ENCODE measurements at regions not wholly inside any gene's neighbourhood (a gene's known extent, or its start where the extent isn't known, plus 50 kb on each side); places are given as distances from the start of the nearest gene placed in this dataset.

DNA sequence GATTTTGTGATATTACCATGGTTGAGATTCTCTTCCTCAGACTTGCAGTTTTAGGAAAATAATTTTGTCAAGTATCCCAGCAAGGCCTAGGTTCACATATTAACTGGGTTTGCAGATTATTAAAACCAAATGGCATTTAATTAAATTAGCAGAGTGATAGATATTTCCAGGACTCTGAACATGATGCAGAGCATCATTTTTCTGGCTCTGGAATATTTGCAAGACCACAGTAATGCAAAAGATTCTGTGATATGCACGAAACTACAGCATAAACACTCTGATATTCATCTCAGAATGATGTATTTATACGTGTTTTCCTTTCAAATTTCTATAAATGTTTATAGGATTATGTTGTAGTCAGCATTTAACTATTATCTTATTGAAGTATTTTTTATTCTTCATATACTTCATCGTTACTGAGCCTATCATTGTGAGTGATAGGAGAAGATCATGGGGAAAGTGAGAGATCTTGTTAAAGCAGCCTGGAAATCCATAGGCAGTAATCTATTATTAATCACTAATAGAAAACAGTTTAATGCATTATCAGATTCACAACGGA is 1245.6 kb downstream of the OTOL1 start:
- ChIA-PET CTCF (no interaction called here), POLR2A (no interaction called here)
- TF ChIP-seq, protein P1, sequence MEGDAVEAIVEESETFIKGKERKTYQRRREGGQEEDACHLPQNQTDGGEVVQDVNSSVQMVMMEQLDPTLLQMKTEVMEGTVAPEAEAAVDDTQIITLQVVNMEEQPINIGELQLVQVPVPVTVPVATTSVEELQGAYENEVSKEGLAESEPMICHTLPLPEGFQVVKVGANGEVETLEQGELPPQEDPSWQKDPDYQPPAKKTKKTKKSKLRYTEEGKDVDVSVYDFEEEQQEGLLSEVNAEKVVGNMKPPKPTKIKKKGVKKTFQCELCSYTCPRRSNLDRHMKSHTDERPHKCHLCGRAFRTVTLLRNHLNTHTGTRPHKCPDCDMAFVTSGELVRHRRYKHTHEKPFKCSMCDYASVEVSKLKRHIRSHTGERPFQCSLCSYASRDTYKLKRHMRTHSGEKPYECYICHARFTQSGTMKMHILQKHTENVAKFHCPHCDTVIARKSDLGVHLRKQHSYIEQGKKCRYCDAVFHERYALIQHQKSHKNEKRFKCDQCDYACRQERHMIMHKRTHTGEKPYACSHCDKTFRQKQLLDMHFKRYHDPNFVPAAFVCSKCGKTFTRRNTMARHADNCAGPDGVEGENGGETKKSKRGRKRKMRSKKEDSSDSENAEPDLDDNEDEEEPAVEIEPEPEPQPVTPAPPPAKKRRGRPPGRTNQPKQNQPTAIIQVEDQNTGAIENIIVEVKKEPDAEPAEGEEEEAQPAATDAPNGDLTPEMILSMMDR (IDR thresholded peaks at IDR 0.05; ENCODE audit: control extremely low read depth, extremely low read depth, low read depth, missing control alignments), result no peak
- no peak for DNase-seq (ENCODE audit: extremely low spot score)

DNA sequence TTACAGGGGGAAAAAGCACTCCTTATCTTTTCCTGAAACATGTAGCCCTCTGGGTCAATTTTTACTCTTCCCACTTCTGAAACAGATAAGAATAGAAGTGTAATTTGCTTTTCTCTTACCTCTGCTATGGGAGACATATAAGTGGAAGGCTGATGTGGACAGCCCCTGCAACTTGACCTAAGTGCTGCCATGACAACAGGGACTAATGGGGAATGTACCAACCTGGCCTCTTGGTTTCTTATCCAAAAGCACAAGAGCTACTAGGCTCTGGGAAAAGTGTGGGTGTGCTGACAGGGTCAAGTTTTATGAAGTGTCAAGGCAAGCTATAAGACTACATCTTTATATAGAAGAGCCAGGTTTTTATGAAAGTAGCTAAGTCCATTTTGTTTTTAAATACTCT is 1246.5 kb downstream of the OTOL1 start:
- no peak for DNase-seq (ENCODE audit: extremely low spot score)
- TF ChIP-seq, protein P1 (IDR thresholded peaks at IDR 0.05; ENCODE audit: control extremely low read depth, extremely low read depth, low read depth, missing control alignments), result no peak
- CTCF ChIA-PET, result no interaction called here
- POLR2A ChIA-PET, result no interaction called here

DNA sequence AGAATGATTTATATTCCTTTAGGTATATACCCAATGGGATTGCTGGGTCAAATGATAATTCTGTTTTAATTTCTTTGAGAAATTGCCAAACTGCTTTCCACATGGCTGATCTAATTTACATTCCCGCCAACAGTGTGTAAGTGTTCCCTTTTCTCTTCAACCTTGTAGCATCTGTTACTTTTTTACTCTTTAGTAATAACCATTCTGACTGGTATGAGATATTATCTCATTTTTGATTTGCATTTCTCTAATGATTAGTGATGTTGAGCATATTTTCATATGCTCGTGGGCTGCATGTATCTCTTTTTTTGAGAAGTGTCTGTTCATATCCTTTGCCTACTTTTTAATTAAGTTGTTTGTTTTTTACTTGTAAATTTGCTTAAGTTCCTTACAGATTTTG is 1264.2 kb downstream of the OTOL1 start:
- CTCF ChIA-PET, result no interaction called here
- POLR2A ChIA-PET, result no interaction called here
- TF ChIP-seq, protein P1 (IDR thresholded peaks at IDR 0.05; ENCODE audit: control extremely low read depth, extremely low read depth, low read depth, missing control alignments), result no peak
- DNase-seq (ENCODE audit: extremely low spot score), result no peak

DNA sequence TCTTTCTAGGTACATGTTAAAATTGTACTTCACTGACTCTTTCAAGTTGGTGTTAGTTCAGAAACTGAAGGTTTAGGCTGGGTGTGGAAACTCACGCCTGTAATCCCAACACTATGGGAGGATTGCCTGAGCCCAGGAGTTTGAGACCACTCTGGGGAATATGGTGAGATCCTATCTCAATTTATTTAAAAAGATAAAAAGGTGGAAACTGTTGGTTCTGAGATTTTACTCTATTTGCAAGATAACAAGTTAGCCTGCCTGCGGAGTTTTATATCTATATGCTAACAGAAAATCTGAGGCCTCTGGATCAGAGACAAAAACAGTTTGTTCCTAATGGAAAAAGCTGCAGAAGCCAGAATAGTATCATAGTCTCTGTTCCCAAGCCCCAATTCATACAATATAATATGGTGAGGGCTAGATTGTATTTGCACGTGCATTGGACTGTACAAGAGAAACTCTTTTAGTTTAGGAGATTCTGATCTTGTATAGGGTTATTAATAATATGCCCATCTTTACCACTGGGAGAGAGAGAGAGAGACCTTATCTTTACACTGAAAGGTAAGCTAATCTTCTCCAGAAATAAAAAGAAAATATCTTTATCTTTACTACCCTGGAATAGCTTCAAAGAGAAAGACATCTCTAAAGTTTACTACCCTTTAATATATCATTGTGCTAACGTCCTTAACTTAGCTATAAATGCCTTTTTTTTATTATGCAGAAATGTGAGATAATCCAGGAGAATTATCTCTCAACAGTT is 1267.6 kb downstream of the OTOL1 start:
- TF ChIP-seq, protein P1 (IDR thresholded peaks at IDR 0.05; ENCODE audit: control extremely low read depth, extremely low read depth, low read depth, missing control alignments), result no peak
- no peak for DNase-seq (ENCODE audit: extremely low spot score)
- POLR2A ChIA-PET, result no interaction called here
- CTCF ChIA-PET, result interaction anchor here (1.1 to 1.3 kb wide), 2 partner anchors 8 to 26 kb away, joined by 3 read pairs; no protein-coding TSS in a partner anchor

DNA sequence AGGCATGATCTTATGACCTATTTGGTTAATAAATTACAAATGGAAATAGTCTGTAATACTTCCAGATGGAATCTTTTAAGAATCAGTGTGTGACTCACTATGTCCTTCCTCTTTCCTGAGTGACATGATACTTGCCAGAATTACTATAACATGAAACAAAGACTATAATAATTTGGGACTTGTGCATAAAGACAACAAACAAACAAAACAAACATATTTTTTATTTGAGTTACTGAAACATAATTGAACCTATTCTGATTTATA is 1268.1 kb downstream of the OTOL1 start:
- ChIA-PET CTCF (interaction anchor here (1.1 to 1.3 kb wide), 2 partner anchors 8 to 27 kb away, joined by 3 read pairs; no protein-coding TSS in a partner anchor), POLR2A (no interaction called here)
- no peak for DNase-seq (ENCODE audit: extremely low spot score)
- TF ChIP-seq, protein P1 (IDR thresholded peaks at IDR 0.05; ENCODE audit: control extremely low read depth, extremely low read depth, low read depth, missing control alignments), result no peak

DNA sequence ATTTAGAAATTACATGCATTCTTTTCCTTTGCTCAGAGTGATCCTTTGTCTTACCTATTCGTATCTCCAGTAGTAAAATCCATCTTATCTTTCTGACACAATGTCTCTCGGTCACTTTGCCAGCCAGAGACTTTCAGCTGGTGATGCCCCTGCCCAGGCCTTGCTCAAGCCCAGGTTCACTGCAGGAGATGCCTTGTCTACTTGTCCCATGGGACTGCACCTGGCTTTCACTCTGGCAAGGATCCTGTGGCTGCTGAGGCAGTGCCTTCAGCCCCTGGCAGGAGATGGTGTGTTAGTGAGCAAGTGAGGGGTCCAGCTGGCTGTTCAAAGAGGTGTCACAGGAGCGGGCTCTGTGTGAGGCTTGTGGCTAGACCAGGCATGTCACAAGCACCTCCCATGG is 1268.9 kb downstream of the OTOL1 start:
- ChIA-PET POLR2A (no interaction called here), CTCF (interaction anchor here (1.3 kb wide), 1 partner anchor 27 kb away, joined by 3 read pairs; no protein-coding TSS in a partner anchor)
- TF ChIP-seq, protein P1 (IDR thresholded peaks at IDR 0.05; ENCODE audit: control extremely low read depth, extremely low read depth, low read depth, missing control alignments), result no peak
- no peak for DNase-seq (ENCODE audit: extremely low spot score)
